ENCODE measurements at regions not wholly inside any gene's neighbourhood (a gene's known extent, or its start where the extent isn't known, plus 50 kb on each side); places are given as distances from the start of the nearest gene placed in this dataset.

- intact Hi-C loops (cut with DNase I), result no loop called here
- TF ChIP-seq, protein P1, sequence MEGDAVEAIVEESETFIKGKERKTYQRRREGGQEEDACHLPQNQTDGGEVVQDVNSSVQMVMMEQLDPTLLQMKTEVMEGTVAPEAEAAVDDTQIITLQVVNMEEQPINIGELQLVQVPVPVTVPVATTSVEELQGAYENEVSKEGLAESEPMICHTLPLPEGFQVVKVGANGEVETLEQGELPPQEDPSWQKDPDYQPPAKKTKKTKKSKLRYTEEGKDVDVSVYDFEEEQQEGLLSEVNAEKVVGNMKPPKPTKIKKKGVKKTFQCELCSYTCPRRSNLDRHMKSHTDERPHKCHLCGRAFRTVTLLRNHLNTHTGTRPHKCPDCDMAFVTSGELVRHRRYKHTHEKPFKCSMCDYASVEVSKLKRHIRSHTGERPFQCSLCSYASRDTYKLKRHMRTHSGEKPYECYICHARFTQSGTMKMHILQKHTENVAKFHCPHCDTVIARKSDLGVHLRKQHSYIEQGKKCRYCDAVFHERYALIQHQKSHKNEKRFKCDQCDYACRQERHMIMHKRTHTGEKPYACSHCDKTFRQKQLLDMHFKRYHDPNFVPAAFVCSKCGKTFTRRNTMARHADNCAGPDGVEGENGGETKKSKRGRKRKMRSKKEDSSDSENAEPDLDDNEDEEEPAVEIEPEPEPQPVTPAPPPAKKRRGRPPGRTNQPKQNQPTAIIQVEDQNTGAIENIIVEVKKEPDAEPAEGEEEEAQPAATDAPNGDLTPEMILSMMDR (IDR thresholded peaks at IDR 0.05), result no peak
- no peak for TF ChIP-seq POLR2A (IDR thresholded peaks at IDR 0.05)
- no peaks in the 10 kb centered on the region for H3K36me3 ChIP-seq
- H3K27ac ChIP-seq, result no peak overlapping the region
- H3K4me3 ChIP-seq, result no peak overlapping the region
- ATAC-seq (no peak), DNase-seq (no peak)
- no peaks in the 10 kb centered on the region for H3K4me1 ChIP-seq
- no peaks in the 10 kb centered on the region for H3K27me3 ChIP-seq
- no peaks in the 10 kb centered on the region for H3K9me3 ChIP-seq
Measured at GRCh38 chr5:114176356-114176755, 185.5 kb upstream of the KCNN2 start.

DNA sequence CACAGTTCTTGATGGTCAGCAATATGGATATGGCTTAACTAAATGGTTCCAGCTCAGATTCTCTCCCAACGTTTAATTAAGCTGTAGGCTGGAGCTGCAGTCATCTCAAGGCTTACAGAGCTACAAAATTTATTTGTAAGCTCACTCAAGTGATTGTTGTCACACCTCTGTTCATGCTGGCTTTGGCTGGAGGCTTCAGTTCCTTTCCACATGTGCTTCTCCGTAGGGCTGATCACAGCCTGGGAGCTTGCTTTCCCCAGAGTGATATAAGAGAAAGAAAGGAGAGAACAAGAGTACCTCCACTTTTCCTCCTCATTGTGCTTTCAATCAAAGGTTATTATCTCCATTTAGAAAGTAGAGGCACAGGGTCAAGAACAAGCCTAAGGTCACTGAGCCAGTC, 182.7 kb upstream of the KCNN2 start:
- Histone ChIP-seq H3K36me3 (no peaks in the 10 kb centered on the region), H3K27me3 (no peaks in the 10 kb centered on the region), H3K27ac (no peak overlapping the region), H3K4me3 (no peak overlapping the region), H3K4me1 (no peaks in the 10 kb centered on the region), H3K9me3 (no peaks in the 10 kb centered on the region)
- TF ChIP-seq POLR2A (IDR thresholded peaks at IDR 0.05), result no peak
- TF ChIP-seq, protein P1 (IDR thresholded peaks at IDR 0.05), result no peak
- WGBS (ENCODE audit: insufficient coverage, low coverage, low lambda C conversion rate, missing lambda C conversion rate), result 44% methylated on average over 2 of the region's 2 CpGs
- ATAC-seq, result no peak
- intact Hi-C loops (cut with DNase I), result no loop called here
- DNase-seq, result no peak

DNA sequence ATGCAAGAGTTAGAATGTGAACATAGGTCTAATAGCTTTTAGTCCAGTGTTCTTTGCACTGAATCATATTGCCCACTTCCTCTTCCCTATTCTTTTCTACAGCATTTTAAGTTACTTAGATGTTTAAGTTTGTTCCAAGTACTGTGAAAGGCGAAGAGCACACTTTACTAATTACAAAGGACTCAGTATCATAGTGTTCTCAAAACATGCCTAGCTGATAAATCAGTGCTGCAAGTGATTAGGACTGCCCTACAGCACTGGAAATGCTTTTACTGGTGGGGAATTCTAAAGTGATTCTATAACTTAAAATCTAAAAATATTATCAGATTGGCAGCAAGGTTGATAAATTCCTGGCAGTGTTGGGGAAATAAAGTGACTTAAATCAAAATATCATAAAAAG, 177.9 kb upstream of the KCNN2 start:
- H3K4me3 ChIP-seq, result no peak overlapping the region
- intact Hi-C loops (cut with DNase I), result no loop called here
- H3K4me1 ChIP-seq, result no peaks in the 10 kb centered on the region
- H3K27ac ChIP-seq, result no peak overlapping the region
- no peak for TF ChIP-seq POLR2A (IDR thresholded peaks at IDR 0.05)
- TF ChIP-seq, protein P1 (IDR thresholded peaks at IDR 0.05), result no peak
- no peaks in the 10 kb centered on the region for H3K9me3 ChIP-seq
- ATAC-seq (no peak), DNase-seq (no peak)
- WGBS (ENCODE audit: insufficient coverage, low coverage, low lambda C conversion rate, missing lambda C conversion rate), result 43% methylated on average over 1 of the region's 1 CpG
- no peaks in the 10 kb centered on the region for H3K27me3 ChIP-seq
- H3K36me3 ChIP-seq, result no peaks in the 10 kb centered on the region

DNA sequence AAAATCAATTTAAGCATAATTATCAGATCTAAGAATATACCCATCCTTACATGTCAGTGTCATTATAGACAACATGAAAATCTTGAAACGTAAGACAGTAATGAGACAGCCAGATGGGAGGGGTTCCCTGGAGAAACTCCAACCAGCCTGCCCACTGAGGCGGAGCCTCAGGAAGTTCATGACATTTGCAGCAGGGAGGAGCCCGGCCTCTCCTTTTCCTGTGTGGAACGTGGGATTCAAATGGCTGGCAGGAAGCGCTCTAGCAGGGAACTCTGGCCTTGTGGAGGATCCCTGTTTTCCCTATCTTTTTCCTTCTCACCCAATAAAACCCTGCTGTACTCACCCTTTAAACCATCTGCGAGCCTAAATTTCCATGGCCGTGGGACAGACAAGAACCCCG, 176.6 kb upstream of the KCNN2 start:
- H3K9me3 ChIP-seq, result no peaks in the 10 kb centered on the region
- DNase-seq (peak in 1 of 3 donors; percentile 47), ATAC-seq (peak; percentile 43 to 59 (median 46))
- intact Hi-C loops (cut with DNase I), result no loop called here
- no peaks in the 10 kb centered on the region for H3K36me3 ChIP-seq
- WGBS (ENCODE audit: insufficient coverage, low coverage, low lambda C conversion rate, missing lambda C conversion rate), result 39% methylated on average over 6 of the region's 8 CpGs
- no peaks in the 10 kb centered on the region for H3K4me1 ChIP-seq
- no peak overlapping the region for H3K4me3 ChIP-seq
- H3K27ac ChIP-seq, result no peak overlapping the region
- TF ChIP-seq POLR2A (IDR thresholded peaks at IDR 0.05), result no peak
- TF ChIP-seq, protein P1 (IDR thresholded peaks at IDR 0.05), result no peak
- H3K27me3 ChIP-seq, result no peaks in the 10 kb centered on the region

GRCh38 chr5:114191441-114191840, 170.4 kb upstream of the KCNN2 start:
- intact Hi-C loops (cut with DNase I), result no loop called here
- H3K4me1 ChIP-seq, result no peaks in the 10 kb centered on the region
- no peak for DNase-seq
- no peak overlapping the region for H3K27ac ChIP-seq
- H3K4me3 ChIP-seq, result no peak overlapping the region
- H3K9me3 ChIP-seq, result no peaks in the 10 kb centered on the region
- ATAC-seq, result no peak
- WGBS (ENCODE audit: insufficient coverage, low coverage, low lambda C conversion rate, missing lambda C conversion rate), result 3% methylated on average over 1 of the region's 1 CpG
- H3K27me3 ChIP-seq, result no peaks in the 10 kb centered on the region
- no peak for TF ChIP-seq POLR2A (IDR thresholded peaks at IDR 0.05)
- TF ChIP-seq, protein P1 (IDR thresholded peaks at IDR 0.05), result no peak
- no peaks in the 10 kb centered on the region for H3K36me3 ChIP-seq

All from right lobe of liver (tissue), 6 donors.